Parathyroid adenoma (tissue), 2 donors: ENCODE measurements at regions not wholly inside any gene's neighbourhood (a gene's known extent, or its start where the extent isn't known, plus 50 kb on each side); places are given as distances from the start of the nearest gene placed in this dataset.

Experiments used
- H2AFZ ChIP-seq: fragments of 300-600 bp; sonication (generic); one replicate; pipeline ENCODE4 v1.7.0; 2017; ENCODE audit warnings: antibody characterized with exemption, mild to moderate bottlenecking
- H3K27ac ChIP-seq: fragments of 300-600 bp; sonication (generic); one replicate; pipeline ENCODE4 v1.7.0; 2017
- H3K27me3 ChIP-seq: fragments of 300-600 bp; sonication (generic); one replicate; pipeline ENCODE4 v1.7.0; 2017; ENCODE audit warnings: low read length; ENCODE audit not compliant: control insufficient read depth, insufficient read depth
- H3K36me3 ChIP-seq: fragments of 300-600 bp; sonication (generic); one replicate; pipeline ENCODE4 v1.7.0; 2017; ENCODE audit warnings: low read length; ENCODE audit not compliant: control insufficient read depth, insufficient read depth
- H3K4me1 ChIP-seq: fragments of 300-600 bp; sonication (generic); one replicate; pipeline ENCODE4 v1.7.0; 2017; ENCODE audit warnings: control low read depth
- H3K4me2 ChIP-seq: fragments of 300-600 bp; sonication (generic); one replicate; pipeline ENCODE4 v1.7.0; 2017; ENCODE audit warnings: low read length
- H3K4me3 ChIP-seq: fragments of 300-600 bp; sonication (generic); one replicate; pipeline ENCODE4 v1.7.0; 2017; ENCODE audit warnings: low read depth, low read length
- H3K79me2 ChIP-seq: fragments of 300-600 bp; sonication (generic); one replicate; pipeline ENCODE4 v1.7.0; 2017; ENCODE audit warnings: control low read depth
- H3K9ac ChIP-seq: fragments of 300-600 bp; sonication (generic); one replicate; pipeline ENCODE4 v1.7.0; 2017; ENCODE audit warnings: mild to moderate bottlenecking
- H3K9me3 ChIP-seq: fragments of 300-600 bp; sonication (generic); one replicate; pipeline ENCODE4 v1.7.0; 2017; ENCODE audit warnings: low read length; ENCODE audit not compliant: control insufficient read depth
- CTCF ChIP-seq: fragments of 300-600 bp; sonication (generic); IDR thresholded peaks from one replicate; pipeline ENCODE4 v1.7.0; 2017; ENCODE audit warnings: antibody characterized with exemption, mild to moderate bottlenecking
- donor health status: primary hyperparathyroidism.

GRCh38 chr16:76023835-76024234, 253.4 kb upstream of the CNTNAP4 start:
- Histone ChIP-seq H3K4me3 (no peak overlapping the region), H3K36me3 (no peaks in the 10 kb centered on the region), H3K4me1 (no peaks in the 10 kb centered on the region), H3K27ac (no peak overlapping the region), H3K9ac (no peak overlapping the region), H3K79me2 (no peaks in the 10 kb centered on the region), H3K27me3 (no peaks in the 10 kb centered on the region), H3K9me3 (no peaks in the 10 kb centered on the region), H3K4me2 (no peak overlapping the region), H2AFZ (no peak overlapping the region)
- no peak for TF ChIP-seq CTCF

- H3K4me3 ChIP-seq = no peak overlapping the region
- no peak for TF ChIP-seq CTCF
- no peaks in the 10 kb centered on the region for H3K79me2 ChIP-seq
- H3K27me3 ChIP-seq = no peaks in the 10 kb centered on the region
- no peak overlapping the region for H3K9ac ChIP-seq
- H3K9me3 ChIP-seq = no peaks in the 10 kb centered on the region
- no peak overlapping the region for H3K27ac ChIP-seq
- no peaks in the 10 kb centered on the region for H3K36me3 ChIP-seq
- H2AFZ ChIP-seq = no peak overlapping the region
- H3K4me1 ChIP-seq = no peaks in the 10 kb centered on the region
- H3K4me2 ChIP-seq = no peak overlapping the region
Measured at GRCh38 chr16:76035689-76036088, 241.5 kb upstream of the CNTNAP4 start.

GRCh38 chr16:76038097-76038496, 239.1 kb upstream of the CNTNAP4 start:
- no peaks in the 10 kb centered on the region for H3K9me3 ChIP-seq
- no peaks in the 10 kb centered on the region for H3K27me3 ChIP-seq
- no peaks in the 10 kb centered on the region for H3K4me1 ChIP-seq
- no peak for TF ChIP-seq CTCF
- no peak overlapping the region for H3K9ac ChIP-seq
- H3K27ac ChIP-seq = no peak overlapping the region
- H3K36me3 ChIP-seq = no peaks in the 10 kb centered on the region
- no peak overlapping the region for H2AFZ ChIP-seq
- no peak overlapping the region for H3K4me2 ChIP-seq
- no peaks in the 10 kb centered on the region for H3K79me2 ChIP-seq
- H3K4me3 ChIP-seq = no peak overlapping the region

GRCh38 chr16:76052725-76053124, 224.5 kb upstream of the CNTNAP4 start:
- Histone ChIP-seq H3K9me3 (no peaks in the 10 kb centered on the region), H3K27ac (no peak overlapping the region), H3K27me3 (no peaks in the 10 kb centered on the region), H3K4me1 (no peaks in the 10 kb centered on the region), H3K79me2 (no peaks in the 10 kb centered on the region), H2AFZ (no peak overlapping the region), H3K9ac (no peak overlapping the region), H3K4me2 (no peak overlapping the region), H3K4me3 (no peak overlapping the region), H3K36me3 (no peaks in the 10 kb centered on the region)
- no peak for TF ChIP-seq CTCF

- no peaks in the 10 kb centered on the region for H3K79me2 ChIP-seq
- H3K9ac ChIP-seq = no peak overlapping the region
- no peaks in the 10 kb centered on the region for H3K4me1 ChIP-seq
- no peaks in the 10 kb centered on the region for H3K27me3 ChIP-seq
- no peak for TF ChIP-seq CTCF
- no peak overlapping the region for H3K4me3 ChIP-seq
- H3K4me2 ChIP-seq = no peak overlapping the region
- H3K9me3 ChIP-seq = no peaks in the 10 kb centered on the region
- H3K27ac ChIP-seq = no peak overlapping the region
- no peaks in the 10 kb centered on the region for H3K36me3 ChIP-seq
- H2AFZ ChIP-seq = no peak overlapping the region
Measured at GRCh38 chr16:76059186-76059585, 218.0 kb upstream of the CNTNAP4 start.
